IPS DF 4.7 (cell line): ENCODE measurements at regions not wholly inside any gene's neighbourhood (a gene's known extent, or its start where the extent isn't known, plus 50 kb on each side); places are given as distances from the start of the nearest gene placed in this dataset.

Experiments
- DNase-seq: peaks from one replicate; pipeline ENCODE4 v3.0.0-alpha.2; 2013; ENCODE audit warnings: low spot score; ENCODE audit errors: extremely low read depth

DNA sequence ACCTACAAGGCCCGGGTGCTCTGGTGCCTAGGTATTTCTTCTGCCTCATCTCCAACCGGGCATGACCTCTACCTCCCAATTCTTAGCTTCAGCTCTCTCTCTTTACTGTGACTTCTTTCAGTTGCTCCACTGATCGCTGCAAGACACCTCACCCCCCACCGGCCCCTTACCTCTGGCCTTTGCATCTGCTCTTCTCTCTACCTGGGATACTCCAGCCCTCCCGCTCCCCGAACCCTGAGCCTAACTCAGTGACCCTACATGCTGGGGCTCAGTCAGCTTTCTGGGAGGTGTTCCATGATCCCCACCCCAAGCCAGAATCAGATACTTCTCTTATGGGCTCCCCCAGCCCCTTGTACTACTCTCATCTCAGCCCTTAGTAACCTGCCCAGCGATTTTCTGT lies 99.6 kb downstream of the EFNB1 start:
- no peak for DNase-seq

DNA sequence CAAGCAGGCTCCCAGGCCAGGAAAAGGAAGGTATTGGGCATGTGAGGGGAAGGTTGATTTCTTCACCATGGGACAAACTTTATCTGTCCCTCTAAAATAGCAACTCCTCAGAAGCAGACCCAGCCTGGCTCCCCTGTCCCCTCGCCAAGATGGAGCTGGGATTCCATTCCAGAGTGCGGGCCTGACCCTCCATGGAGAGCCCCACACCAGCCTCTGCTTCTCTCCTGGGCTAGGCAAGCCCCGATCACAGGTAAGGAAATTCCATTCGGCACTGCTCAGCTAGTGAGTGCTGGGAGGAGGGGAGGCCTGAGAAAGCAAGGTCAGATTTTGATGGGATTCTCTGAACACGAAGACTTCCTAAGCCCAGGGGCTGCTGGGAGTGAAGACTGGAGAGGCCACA lies 98.4 kb downstream of the EFNB1 start:
- no peak for DNase-seq

DNA sequence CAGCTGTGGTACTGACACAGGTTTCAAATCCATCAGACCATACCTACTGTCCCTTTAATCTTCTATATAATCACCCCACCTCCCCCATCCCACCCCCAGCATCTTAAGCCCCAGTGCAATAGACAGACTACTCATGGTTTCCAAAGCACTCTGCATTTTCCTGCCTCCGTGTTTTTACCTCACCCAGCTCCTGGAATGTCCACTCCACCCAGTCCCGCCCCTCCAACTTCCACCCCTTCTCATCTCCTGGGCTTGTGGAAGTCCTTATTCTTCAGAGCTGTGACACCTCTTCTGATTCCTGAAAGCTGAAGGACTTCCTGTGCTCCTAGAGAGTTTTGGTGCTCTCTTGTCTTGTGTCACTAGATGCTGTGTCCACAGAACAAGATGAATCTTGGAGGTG lies 94.3 kb downstream of the EFNB1 start:
- no peak for DNase-seq

DNA sequence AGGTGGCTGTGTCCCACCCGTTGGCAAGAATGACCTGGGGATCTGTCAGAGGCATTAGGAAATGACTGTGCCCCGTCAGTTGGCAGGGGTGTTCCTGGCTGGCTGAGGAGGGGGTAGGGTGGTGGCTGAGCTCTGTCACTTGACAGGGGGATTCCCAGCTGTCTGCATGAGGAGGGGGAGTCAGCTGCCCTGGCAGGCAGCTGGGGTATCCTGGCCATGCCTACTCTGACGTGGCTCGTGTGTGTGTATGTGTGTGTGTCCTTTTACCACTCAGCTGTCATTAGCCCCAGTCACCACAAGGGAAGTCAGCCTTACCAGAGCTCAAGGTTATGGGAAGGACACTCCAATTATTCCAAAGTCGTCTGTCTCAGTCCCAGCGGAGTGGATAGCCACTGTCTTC lies 93.2 kb downstream of the EFNB1 start:
- DNase-seq = no peak

DNA sequence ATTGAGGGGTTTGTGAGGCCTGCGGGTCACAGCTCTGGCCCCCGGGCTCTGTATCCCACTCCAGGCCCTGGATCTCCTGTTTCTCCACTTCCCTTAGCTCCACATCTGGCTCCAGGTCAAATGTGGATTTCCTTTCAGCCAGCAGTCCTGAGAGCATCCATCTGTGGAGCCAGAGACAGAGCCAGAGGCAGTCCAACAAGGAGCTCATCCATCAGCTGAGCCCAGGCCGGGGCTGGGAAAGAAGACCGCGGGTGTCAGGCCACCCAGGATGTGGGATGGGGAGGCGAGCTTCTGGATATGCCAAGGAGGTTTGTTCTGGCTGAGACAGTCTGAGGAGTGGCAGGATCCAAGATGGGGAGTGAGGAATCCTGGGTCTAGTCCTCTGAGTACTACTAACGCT lies 91.7 kb downstream of the EFNB1 start:
- DNase-seq = no peak

DNA sequence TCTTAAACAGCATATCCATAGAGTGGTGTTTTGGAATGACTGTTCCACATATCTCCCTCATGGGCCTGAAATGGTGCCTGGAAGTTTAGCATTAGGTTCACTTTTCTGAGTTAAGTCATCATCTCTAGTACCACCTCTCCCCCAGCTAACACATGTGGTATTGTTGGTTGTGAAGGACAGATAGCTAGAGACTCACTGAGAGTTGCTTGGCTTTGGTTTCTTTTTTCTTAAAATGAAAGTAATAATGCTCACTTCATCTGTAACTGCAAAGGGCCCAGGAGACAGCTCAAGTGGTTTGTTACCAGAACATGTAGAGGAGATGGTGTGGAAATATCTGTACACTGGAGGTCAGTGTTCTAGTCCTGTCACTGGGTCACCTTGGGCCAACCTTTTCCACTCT lies 90.9 kb downstream of the EFNB1 start:
- DNase-seq = no peak

DNA sequence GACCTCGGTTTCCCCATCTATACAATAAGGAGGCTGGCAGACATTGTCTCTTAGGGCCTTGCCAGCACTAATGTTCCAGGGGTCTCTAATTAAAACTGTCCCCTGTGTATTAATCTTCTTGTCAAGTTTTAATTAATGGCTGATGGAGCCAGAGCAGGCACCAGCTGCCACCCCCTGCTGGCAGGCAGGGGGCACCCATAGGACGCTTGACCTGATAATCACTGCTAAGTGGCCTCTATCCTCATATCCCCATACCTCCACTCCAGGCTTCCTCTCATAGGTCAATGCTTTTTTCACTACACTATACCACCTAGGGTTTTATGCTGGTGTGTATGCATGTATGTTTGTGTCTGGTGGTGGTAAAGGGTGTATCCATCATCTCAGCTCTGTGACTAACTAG lies 89.4 kb downstream of the EFNB1 start:
- DNase-seq = no peak

DNA sequence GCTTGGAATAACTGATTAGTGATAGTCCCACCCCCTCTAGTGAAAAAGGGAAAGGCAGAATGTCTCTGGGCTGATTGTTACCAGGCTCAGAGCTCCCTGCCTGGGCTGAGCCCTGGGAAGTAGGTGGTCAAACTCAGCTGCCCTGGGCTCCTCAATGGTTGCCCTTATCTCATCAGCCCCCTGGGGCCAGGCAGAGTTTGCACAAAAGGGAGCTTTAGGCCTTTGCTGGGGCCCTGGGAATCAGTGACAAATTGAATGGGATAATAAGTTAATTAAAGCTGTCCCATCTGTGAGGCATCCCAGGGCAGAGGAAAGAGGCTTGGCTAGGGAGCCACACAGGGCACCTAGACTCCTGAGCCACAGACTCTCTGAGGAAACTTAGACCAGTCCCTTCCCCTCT lies 89.0 kb downstream of the EFNB1 start:
- DNase-seq = no peak

DNA sequence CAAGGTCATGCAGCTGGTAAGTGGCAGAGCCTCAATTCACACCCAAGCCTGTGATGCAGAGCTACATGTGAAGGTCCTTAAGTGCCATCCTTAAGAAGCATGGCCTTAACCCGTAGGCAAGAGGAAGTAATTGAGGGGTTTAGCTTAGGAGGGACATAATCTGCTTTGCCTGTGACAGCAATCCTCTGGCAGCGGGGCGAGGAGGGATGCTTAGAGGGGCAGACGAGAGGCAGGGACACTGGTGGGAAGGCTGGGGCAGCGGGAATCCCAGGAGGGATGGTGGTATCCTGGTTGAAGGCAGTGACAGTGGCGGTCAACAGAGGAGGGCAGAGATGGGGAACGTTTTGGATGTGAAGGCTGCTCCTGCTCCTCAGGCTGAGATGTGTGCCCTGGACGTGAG lies 88.1 kb downstream of the EFNB1 start:
- no peak for DNase-seq

DNA sequence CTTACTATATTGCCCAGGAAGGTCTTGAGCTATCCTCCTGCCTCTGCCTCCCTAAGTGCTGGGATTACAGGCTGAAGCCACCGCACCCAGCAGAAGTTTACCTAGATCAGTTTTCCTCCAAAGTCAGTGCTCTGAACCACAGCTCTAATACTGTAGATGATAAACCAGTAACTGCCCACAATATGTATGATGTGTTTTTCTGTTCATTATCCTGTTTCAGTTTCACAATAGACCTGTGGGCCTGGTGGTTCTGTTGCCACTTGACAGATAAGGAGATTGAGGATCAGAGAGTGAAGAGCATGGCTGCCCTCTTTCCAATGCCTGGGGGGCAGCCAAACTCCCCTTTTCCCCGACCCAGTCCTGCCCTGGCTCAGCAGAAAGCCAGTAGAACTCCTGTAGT lies 87.0 kb downstream of the EFNB1 start:
- DNase-seq = no peak

DNA sequence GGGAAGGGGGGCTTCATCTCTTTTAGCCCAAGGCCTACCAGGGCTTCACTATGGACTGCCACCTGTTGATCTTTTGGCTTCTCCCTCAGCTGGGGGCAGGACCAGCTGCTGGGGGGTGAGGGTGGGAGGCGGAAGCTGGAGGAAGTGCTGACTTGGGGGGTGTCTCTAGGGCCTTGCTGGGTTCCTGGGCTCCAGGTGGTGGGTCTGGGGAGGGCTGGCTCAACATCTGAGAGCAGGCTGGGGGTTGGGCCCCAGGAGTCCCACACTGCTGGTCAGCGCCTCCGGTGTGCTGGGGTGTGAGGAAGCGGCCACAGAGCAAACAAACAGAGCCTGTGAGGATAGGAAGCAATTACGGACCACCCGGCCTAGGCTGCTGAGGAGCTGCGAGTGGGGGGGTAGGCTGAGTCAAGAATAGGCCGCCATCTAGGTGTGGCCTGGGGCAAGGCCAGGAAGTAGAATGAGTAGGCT lies 85.7 kb downstream of the EFNB1 start:
- no peak for DNase-seq

DNA sequence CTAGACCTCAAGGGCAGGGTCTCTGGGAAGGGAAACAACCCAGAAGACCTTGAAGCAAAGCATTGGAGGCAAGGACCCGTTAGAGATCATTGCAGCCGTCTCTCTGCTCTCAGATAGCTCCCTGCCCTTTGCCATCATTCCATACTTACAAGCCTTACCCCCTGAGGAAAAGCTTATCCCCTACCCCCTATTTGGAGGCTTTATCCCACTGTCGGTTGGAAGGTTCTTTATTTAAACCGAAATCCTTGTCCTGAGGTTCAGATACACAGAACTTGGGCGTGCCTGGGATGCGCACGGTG lies 84.4 kb downstream of the EFNB1 start:
- no peak for DNase-seq

DNA sequence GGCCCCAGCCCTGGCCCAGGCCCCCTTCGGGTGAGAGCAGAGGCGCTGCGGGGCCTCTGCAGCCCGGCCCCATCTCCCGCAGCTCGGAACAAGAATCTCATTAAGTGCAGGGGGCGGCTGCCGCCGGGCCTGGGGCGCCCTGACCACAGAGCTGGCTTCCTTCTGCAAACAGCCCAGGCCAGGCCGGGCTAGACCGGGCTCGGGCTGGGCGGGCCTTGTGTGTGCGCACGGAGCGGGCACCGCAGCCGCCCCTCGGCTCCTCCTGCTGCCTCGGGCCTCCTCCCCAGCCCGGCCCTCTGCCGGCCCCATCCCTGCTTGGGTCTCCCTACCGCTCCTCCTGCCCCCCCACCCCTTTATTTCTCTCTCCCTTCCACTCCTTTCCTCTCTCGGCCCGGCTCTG lies 83.3 kb downstream of the EFNB1 start:
- no peak for DNase-seq

DNA sequence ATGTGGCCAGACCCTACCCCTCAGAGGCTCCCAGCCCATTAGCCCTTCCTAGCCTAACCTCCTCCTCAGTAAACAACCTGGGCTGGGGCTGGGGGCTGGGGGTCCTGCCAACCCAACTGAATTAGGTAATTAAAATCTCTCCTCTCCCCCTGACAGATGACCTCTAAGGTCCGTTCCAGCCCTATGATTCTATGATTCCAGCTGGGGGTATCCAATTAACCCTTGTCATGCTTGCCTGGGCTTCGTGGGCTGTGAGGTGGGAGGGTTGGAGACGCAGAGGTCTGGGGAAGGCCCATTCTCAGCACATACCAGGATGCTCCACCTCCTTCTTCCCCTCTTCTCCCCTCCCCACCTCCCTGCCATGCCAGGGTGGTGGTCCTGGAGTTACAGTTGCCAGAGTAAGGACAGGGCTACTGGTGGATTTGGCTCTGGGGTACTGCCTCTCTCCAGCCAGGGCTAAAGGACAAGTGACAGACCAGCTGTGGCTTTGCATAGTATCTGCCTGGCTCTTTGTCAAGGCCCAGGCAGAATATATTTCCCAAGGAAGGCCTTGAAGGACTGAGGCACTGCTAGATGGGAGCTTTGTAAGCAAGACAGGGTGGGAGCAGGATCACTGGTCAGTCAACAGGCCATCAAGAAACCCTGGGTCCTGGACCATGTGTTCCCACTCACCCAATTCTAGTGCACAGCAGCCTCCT lies 82.1 kb downstream of the EFNB1 start:
- DNase-seq = no peak

DNA sequence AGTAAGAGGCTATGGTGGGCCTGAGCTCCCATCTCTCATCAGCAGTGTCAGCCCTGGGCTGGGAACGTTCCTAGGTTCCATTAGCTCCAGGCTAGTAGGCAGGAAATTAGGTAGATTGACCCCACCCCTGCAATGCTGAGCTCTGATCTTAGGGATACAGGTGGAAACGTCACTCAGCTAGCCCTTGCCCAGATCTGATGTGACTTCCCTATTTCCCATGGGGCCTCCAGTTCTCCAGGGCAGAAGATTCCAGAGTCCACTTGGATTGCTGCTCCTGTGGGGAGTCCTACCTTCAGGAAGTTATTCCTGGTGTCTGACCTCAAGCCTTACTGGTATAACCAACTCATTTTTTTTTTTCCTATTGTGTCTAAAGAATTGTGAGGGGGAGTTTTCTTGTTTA lies 81.1 kb downstream of the EFNB1 start:
- DNase-seq = no peak

DNA sequence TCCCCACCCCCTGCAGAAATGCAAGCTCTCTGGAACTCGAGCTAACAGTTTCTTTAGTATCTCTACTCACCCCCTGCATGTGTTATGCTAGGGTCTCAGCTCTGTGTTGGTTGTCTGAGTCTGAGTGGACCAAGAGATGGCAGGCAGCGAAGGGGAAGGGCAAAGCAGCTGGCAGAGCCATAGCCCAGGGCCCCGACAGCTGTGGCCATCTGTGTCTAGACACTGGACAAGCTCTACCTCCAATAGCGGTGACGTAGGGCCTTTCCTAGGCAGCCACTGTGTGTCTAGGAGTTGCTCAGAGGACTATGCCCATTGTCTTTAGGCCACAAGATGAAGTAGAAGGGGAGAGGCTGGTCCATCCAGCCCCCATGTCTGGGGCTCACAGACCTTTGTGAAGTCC lies 79.2 kb downstream of the EFNB1 start:
- DNase-seq = no peak

DNA sequence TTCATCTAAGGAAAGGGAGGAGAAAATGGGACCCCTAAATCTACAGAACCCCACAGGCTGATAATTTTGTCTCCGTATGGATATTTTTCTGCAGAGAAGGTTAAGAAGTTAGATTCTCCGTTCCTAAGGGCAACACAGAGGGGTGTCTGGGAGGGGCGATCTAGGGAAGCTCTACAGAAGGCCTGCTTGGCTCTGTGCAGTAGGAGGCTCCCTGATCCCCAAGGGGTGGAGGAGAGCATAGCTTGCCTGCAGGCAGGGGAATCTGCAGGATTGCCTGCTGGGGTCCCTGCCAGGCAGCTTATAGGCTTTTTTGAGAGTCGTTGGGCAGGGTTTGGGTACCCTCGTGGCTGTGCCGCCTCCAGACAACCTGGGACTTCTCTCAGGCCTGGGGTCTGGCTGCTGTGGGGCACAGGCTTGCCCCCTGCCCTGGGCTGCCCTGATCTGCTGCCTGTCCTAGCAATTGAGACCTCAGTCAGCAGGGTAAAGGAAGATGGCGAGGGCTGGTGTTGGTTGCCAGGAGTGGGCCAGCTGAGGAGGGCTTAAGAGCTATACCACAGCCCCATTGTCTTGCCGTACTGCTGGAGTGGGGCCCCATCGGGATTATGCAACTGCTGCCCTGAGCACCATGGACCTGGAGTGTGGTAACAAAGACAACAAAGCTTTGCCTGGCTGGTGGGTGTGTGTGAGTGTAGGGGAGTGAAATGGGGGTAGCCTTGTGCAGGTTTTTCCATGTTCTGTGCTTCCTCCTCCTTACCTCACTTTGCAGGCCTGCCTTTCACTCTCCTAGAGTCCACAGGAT lies 74.1 kb downstream of the EFNB1 start:
- no peak for DNase-seq

DNA sequence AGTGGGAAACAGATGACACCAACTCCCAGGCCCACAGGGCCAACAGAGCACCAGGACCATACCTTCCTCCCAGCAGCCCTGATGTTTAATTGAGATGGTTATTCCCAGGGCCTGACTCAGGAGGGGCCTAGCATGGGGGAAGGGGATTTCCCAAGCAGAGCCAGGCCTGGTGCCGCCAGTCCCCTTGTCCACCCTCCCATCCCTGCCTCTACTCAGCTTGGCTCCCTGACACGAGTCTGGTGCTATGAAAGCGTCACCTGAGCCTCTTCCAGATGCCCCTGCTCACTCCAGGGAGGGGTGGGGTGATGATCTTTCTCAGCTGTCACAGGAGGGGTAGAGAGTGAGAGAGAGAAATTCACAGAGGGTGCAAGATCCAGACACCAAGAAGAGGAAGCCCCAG lies 72.7 kb downstream of the EFNB1 start:
- no peak for DNase-seq

DNA sequence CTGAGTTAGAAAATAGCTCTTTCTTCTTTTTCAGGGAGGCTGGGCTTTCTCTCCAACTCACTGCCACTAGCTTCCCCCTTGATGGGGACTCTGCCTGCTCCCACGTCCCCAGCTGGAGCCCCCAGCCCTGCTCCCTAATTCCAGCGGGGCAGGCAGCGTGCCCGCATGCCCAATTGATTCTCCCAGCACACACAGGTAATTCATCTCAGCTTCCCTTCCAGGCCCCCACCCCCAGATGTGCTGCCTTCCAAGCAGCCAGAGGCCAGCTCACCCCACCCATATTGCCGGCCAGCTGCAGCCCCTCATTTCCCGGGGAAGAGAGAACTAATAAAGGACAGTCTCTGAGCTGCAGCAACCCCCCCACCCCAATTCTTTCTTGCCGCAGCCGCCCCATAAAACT lies 69.8 kb downstream of the EFNB1 start:
- no peak for DNase-seq

DNA sequence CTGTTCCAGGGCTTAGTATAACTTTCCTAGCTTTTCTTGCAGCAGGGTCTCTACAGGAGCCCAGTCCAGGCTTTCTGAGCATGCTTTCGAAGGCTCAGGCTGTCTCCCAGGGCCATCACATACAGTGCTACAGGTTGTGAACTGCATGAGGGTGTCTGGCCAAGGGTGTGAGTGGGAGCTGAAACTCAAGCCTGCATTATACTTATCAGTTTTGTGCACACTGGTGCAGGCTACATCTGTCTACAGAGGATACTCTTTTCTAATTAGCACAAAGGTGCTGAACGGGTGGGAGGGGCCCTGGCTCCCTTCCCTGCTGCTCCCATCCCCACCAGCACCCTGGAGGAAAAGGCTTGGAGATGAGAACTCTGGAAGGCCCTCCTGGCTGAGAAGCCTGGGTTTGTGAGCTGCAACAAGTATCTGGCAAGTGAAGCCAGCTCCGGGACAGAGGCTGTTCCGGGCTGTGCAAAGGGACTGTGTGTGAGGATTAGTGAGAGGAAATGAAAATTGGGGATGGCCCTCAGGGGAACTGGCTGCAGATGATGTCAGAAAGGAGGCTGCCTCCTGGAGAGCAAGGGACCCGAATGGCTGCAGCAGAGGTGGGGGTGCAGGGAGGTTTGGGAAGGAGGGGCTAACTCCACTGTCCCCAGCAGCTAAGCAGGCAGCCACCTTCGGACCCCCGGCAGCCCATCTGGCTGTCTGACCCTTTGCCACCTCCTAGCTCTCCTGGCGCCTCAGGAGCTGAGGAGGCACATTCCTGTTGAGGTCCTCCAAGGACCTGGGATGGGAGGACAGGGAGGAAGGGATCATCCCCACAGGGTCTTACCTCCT lies 68.5 kb downstream of the EFNB1 start:
- DNase-seq = no peak

DNA sequence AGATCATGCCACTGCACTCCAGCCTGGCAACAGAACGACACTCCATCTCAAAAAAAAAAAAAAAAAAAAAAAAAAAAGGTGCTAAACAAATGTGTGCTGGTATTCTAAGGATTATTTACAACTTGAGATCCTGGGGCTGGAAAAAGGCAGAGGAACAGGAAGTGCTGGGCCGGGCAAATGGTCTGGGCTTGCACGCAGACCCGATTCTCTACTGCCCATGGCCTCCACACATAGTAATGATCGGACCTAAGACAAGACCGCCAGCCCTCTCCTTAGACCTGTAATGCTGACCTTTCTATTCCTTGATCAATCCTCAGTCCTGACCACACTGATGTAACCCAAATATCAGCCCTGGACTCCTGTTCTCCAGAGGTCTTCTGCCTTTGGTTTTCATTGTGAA lies 67.8 kb downstream of the EFNB1 start:
- DNase-seq = no peak

DNA sequence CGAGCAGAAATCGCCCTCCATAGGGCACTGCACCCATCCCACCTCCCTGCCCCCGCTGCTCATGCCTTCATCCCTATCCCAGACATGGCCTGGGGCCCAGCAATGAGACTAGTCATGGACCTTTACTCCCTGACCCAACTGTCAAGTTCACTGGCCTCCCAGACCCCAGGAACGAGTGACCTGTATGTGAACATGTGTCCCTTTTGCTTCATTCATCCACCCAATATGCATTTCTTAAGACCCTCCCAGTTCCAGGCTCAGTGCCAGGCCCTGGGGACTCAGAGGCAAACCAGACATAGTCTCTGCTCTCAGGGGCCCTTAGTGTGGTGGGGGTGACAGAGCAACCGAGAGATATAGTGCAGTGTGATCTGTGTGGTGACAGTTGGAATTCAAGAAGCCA lies 67.0 kb downstream of the EFNB1 start:
- DNase-seq = no peak
